HG03354 (cell line): ENCODE measurements at regions not wholly inside any gene's neighbourhood (a gene's known extent, or its start where the extent isn't known, plus 50 kb on each side); places are given as distances from the start of the nearest gene placed in this dataset.

Experiments
- ATAC-seq: cut with Tn5 transposase; IDR thresholded peaks from one replicate; pipeline ENCODE4 v1.9.1; 2021; ENCODE audit warnings: mild to moderate bottlenecking; ENCODE audit not compliant: unreplicated experiment, poor library complexity, severe bottlenecking

DNA sequence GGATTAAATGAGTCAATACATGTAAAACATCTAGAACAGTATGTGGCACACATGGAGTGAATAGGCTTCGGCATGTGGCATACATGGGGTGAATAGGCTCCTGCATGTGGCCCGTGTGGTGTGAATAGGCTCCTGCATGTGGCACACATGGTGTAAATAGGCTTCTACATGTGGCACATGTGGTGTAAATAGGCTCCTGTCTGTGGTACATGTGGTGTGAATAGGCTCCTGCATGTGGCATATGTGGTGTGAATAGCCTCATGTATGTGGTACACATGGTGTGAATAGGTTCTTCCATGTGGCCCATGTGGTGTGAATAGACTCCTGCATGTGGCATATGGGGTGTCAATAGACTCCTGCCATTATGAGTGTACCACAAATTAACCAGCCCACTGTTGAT lies 219.1 kb upstream of the KIRREL3 start:
- ATAC-seq = no peak

DNA sequence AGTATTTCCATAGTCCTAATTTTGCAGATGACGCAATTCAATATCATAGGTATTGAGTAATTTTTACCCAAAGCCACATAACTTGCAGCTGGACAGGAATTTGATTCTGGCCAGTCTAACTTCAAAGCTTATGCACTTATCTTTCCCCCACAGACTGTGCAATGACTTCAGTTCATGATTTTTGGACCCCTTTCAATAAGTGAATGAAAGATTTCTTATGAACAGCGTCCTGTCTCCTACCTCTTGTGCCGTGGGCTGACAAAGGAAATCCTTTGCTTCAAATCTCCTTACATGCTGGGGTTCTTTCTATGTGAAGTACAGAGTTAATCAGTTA lies 217.7 kb upstream of the KIRREL3 start:
- no peak for ATAC-seq

DNA sequence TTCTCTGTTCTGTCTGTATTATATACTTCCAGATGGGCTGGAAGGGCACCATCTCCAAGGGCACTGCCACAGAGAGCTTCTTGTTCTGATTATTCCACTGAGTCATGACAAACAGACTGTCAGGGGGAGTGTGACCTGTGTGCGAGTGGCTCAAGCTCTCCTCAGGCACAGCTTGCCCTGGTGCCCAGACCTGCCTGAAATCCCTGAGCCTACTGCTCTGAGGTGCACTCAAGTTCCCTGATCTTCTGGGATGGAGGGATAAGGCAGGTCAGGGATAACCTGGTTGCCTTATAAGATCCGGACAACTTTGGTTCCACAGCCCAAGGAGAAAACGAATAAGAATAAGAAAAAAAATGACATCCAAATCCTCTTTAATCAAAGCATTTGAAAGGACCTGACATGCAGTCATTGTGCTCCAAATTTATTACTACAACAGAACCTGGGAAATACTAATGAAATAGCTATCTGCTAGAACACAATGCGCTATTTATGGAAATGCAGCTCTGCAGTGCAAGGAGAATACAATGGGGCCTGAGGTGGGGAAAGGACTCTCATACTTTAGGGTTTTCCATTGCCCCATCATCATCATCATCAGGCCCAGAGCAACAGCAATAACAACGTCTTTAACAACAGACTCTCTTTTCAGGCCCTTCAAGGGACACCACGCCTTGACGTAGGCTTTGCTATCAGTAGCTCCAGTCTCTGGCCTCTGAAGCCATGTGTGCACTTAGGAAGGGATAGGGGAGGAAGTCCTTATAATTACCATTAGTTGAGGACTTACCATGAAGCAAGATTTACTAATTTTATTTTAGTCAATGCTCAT lies 217.1 kb upstream of the KIRREL3 start:
- no peak for ATAC-seq

DNA sequence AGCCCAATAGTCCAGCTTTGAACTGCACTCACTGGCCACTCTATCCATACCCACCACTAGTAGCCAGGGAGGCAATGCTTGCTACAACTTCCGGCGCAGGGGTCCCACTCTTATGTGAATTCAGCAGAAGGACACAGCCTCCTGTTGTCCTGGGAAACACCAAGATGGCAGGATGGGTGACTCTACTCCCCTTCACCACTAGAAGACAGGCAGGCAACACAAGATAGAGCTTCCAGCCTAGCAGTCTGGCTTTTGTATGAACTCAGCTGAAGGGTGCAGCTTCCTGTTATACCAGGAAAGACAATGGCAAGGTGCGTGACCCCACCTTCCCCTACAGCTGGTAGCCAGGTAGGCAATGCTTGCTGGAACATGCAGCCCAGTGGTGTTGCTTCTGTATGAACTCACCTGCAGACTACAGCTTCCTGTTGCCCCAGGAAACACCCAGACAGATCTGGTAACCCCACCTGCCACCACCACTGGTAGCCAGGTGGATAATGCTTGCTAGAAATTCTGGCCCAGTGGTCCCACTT lies 205.2 kb upstream of the KIRREL3 start:
- ATAC-seq = no peak

GRCh38 chr11:127203490-127203889 lies 202.9 kb upstream of the KIRREL3 start:
- no peak for ATAC-seq

- ATAC-seq = no peak
Observed at GRCh38 chr11:127202105-127202504, 201.5 kb upstream of the KIRREL3 start.

- no peak for ATAC-seq
Observed at GRCh38 chr11:127199306-127199801, 198.8 kb upstream of the KIRREL3 start.

DNA sequence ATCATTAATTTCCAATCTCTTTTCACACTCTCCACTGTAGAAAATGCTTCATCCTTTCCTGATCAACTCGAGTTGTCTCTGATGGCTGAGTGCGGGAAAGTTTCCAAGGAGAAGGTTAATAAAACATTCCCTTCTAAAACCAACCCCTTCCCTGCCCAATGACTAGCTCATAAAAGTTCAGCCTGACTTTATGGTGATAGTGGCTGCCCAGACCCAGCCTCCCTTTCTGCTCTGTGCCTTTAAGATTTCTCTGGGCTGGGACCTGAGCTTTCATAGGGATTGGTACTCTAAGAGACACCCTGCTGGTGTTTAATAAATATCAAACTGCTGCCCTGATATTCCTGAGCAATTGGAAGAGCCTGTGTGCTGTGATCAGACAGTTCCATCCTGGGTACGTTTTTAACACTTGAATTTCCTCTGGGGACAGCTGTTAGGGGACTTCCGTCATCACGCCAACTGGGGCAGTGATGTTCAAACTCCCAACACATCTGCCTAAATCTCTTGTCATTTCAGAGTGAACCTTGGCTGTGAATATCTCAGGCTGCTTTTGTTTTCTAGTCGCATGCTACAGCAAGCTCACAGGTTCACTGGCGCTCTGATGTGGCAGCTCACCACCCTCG lies 195.0 kb upstream of the KIRREL3 start:
- no peak for ATAC-seq

DNA sequence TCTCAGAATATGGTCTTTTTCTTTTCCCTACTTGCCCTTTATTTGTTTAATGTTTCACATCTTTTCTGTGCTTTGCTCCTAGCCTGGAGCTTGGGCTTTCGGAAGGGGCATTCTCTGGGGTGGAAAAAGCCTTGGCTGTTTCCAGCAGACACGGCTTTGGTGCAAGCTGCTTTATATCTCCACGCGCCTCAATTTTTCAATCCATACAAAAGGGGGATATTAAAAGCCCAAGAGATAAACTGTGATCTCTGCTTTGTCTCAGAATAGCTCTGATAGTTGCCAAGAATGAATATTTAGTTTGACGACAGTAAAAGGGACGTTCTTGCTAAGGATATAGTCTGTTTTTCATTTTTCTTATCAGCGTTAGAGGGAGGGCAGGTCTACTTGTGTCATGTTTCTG lies 194.0 kb upstream of the KIRREL3 start:
- no peak for ATAC-seq

DNA sequence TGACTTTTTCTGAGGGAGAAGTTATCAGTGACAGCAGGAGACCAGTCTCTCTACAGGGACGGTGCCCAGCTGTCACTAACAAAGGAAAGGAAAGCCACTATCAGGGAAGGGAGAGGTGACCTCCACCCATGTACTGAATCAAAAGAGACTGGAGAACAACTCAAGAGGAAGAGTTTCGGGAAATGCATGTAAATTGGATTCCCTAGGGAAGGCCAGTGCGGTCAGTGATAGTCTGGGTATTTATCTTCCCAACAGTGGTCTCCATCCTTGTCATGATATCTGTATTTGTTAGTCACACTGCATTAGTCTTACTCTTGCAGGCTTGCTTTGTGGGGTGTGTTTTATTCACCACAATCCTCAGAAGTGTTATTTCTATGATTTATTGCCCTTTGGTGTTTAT lies 193.4 kb upstream of the KIRREL3 start:
- ATAC-seq = no peak

DNA sequence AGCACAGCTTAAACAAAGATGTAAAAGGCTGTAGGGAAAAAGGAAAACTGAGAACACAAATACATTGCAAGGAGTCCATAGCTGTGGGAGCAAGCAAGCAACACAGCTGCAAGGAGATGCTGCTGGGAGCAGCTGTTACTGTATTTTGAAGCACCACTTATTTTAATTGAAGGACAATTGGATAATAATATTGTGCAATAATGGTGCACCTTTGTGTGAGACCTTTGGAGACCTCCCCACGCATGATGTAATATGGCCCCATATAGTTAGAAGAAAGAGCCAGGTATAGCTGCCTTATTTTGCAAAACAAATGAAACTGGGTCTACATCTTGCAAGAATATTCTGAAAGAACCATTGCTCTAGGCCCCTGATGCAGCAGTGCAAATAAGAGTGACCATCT lies 191.1 kb upstream of the KIRREL3 start:
- no peak for ATAC-seq

- no peak for ATAC-seq
Observed at GRCh38 chr11:127191261-127191660, 190.7 kb upstream of the KIRREL3 start.

DNA sequence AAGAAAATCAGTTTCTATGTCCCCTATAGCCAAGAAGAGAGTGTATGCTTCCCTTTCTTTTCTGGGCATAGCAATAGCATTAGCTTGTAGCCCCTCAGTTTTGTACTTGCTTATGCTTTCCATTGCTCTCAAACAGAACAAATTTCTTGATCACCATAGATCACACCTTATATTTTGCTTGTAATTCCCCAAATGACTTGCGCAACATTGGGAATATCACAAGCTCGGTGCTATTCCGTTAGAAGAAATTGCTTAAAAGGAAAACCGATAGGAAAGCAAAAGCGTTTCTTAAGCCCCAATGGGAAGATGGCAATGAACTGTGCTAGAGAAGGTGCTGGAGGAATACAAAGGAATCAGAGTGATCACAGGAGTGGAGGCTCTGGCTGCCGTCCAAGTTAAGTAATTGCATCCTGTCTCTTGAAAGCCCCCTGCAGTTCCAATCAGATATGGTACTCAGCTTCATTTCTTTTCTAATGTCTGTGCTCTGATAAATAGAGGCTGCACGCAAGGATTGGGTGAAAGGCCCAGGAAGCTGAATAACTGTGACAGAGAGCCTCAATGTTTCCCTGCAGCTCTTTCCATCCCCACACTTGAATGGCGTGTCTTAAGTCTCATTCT lies 182.1 kb upstream of the KIRREL3 start:
- ATAC-seq = no peak

GRCh38 chr11:127157225-127157624 lies 156.7 kb upstream of the KIRREL3 start:
- ATAC-seq = no peak

- no peak for ATAC-seq
Observed at GRCh38 chr11:127149410-127149809, 148.8 kb upstream of the KIRREL3 start.

DNA sequence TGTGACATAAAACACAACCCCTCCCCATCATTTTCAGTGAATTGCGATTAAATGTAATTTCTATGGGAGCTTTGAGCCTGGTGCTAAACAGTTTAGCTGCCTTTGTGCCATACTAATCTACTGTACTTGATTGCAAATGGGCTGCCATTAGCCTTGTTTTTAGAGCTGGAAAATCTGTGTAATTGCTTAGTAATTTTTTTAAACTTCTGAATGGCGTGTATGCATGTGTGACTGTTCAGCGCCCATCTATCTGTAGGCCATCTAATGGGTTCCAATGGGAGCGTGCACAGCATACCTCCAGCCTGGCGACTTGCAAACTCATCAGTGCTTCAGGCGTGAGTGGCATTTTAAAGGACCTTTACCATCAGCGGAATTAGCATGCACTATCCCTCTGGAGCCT lies 142.7 kb upstream of the KIRREL3 start:
- no peak for ATAC-seq

GRCh38 chr11:127138613-127139012 lies 138.0 kb upstream of the KIRREL3 start:
- no peak for ATAC-seq

DNA sequence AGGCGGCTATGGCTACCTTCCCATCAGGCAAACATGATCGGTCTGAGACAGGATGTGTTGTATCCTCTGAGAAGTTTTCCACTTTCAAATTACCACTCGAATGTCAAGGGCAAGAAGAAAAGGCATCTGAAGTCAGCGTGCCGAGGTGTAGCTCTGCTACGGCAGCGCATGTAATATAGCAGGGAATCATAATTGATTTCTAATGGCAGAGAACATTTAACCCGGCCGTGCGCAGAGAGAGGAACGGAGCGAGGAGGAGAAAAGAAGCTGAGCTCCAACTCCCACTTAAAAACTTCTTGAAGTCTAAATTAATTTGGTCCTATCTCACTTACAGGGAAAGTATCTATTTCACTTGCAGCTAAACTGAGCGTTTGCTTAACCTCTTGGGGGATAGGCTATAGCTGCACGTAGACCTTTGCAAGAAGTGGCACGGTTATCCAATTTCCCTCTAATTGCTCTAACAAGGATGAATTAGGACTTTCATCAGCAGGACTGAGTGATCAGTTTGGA lies 137.3 kb upstream of the KIRREL3 start:
- ATAC-seq = no peak

- ATAC-seq = no peak
Observed at GRCh38 chr11:127136438-127136837, 135.9 kb upstream of the KIRREL3 start.

GRCh38 chr11:127135256-127135655 lies 134.7 kb upstream of the KIRREL3 start:
- no peak for ATAC-seq

DNA sequence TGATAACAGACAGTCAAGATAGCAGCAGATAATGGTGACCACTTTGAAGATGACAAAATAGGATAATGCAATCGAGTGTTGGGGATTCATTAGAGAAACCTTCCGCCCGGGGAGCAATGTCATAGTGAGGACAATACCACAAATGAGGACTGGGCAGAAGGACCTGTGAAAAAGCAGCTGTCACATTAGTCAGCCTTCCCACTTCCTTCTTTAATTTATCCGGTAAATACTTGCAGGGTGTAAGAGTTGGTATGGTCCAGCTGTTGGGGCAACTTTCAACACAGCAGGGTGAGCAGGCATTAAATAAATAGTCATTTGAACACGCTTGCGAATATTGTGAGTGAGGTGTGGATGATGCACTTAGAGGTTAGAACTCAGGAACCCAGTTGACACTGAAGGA lies 132.5 kb upstream of the KIRREL3 start:
- ATAC-seq = no peak
